ENCODE measurements at regions not wholly inside any gene's neighbourhood (a gene's known extent, or its start where the extent isn't known, plus 50 kb on each side); places are given as distances from the start of the nearest gene placed in this dataset.

GRCh38 chr9:78563269-78563668, 266.3 kb downstream of the PSAT1 start:
- TF ChIP-seq CTCF (IDR thresholded peaks at IDR 0.05), result no peak
- no peak for TF ChIP-seq POLR2A (IDR thresholded peaks at IDR 0.05)
